Prostate gland (tissue), 2 donors: ENCODE measurements at regions not wholly inside any gene's neighbourhood (a gene's known extent, or its start where the extent isn't known, plus 50 kb on each side); places are given as distances from the start of the nearest gene placed in this dataset.

Source experiments
- DNase-seq: peaks from one replicate; pipeline ENCODE4 v3.0.0-alpha.2; 2019; ENCODE audit warnings: low spot score
- H3K27ac ChIP-seq, 2 donors: fragments of 200-600 bp; sonication (generic); 2 replicates each; pipeline ENCODE4 v1.5.1; 2017 to 2019
- H3K27me3 ChIP-seq: fragments of 200-600 bp; sonication (generic); replicated peaks from 2 replicates; pipeline ENCODE4 v1.5.1; 2019; ENCODE audit not compliant: insufficient read depth
- H3K36me3 ChIP-seq, 2 donors: fragments of 200-600 bp; sonication (generic); 1 replicate in 1 of 2; 2 replicates in 1 of 2; pipeline versions ENCODE4 v1.5.1 to v1.8.1; 2017 to 2019
- H3K4me1 ChIP-seq: fragments of 200-600 bp; sonication (generic); replicated peaks from 2 replicates; pipeline ENCODE4 v1.5.1; 2019
- H3K4me3 ChIP-seq, 2 donors: fragments of 200-600 bp; sonication (generic); 2 replicates each; pipeline ENCODE4 v1.5.1; 2017 to 2019
- H3K9me3 ChIP-seq: fragments of 200-600 bp; sonication (generic); 2 replicates; pipeline ENCODE4 v1.5.1; 2017
- CTCF ChIP-seq, 4 experiments: fragments of 200-600 bp in 2 of 4; fragments of 450-650 bp in 2 of 4; sonication (generic) in 2 of 4; IDR thresholded peaks; 1 replicate in 3 of 4; 2 replicates in 1 of 4; pipeline ENCODE4 v1.5.1; 2016 to 2019; ENCODE audit warnings: antibody characterized with exemption in 4 of 4, mild to moderate bottlenecking in 2 of 4, moderate library complexity in 2 of 4
- POLR2A ChIP-seq: fragments of 450-650 bp; IDR thresholded peaks from one replicate; pipeline ENCODE4 v1.6.1; 2016; ENCODE audit warnings: antibody characterized with exemption, mild to moderate bottlenecking
- POLR2AphosphoS5 ChIP-seq: sonication (generic); formaldehyde crosslinking; IDR thresholded peaks from one replicate; pipeline ENCODE4 v1.6.1; 2017; ENCODE audit warnings: antibody characterized with exemption
- WGBS: methylation state at CpG from one replicate; pipeline ENCODE4 v1.1.5; 2018; 5-methylcytosine and 5-hydroxymethylcytosine counted together
- intact Hi-C: fragments of 100-400 bp; cut with DNase I; formaldehyde crosslinking; loops from one replicate; pipeline ENCODE4 v1.14.2; 2022

- Histone ChIP-seq H3K4me1 (no peaks in the 10 kb centered on the region), H3K27ac (no peak overlapping the region), H3K4me3 (no peak overlapping the region), H3K36me3 (no peaks in the 10 kb centered on the region), H3K27me3 (no peaks in the 10 kb centered on the region), H3K9me3 (no peaks in the 10 kb centered on the region)
- DNase-seq: no peak
- 56% methylated on average over 4 of the region's 4 CpGs for WGBS
- TF ChIP-seq POLR2AphosphoS5 (no peak), CTCF (IDR thresholded peaks at IDR 0.05) (no peak)
- intact Hi-C loops: no loop called here
Observed at GRCh38 chr9:80964374-80964773, 725.0 kb downstream of the TLE1 start.

GRCh38 chr9:80957801-80958200, 731.5 kb downstream of the TLE1 start:
- Histone ChIP-seq H3K36me3 (no peaks in the 10 kb centered on the region), H3K4me3 (no peak overlapping the region), H3K9me3 (no peaks in the 10 kb centered on the region), H3K4me1 (no peaks in the 10 kb centered on the region), H3K27ac (no peak overlapping the region), H3K27me3 (no peaks in the 10 kb centered on the region)
- TF ChIP-seq POLR2AphosphoS5 (no peak), POLR2A (no peak), CTCF (IDR thresholded peaks at IDR 0.05) (no peak)
- WGBS: 73% methylated on average over 3 of the region's 3 CpGs
- intact Hi-C loops: no loop called here
- no peak for DNase-seq

- Histone ChIP-seq H3K27ac (no peak overlapping the region), H3K9me3 (no peaks in the 10 kb centered on the region), H3K4me3 (no peak overlapping the region), H3K36me3 (no peaks in the 10 kb centered on the region), H3K27me3 (no peaks in the 10 kb centered on the region), H3K4me1 (no peaks in the 10 kb centered on the region)
- 65% methylated on average over 2 of the region's 2 CpGs for whole genome bisulfite sequencing
- TF ChIP-seq POLR2A (no peak), POLR2AphosphoS5 (no peak), CTCF (IDR thresholded peaks at IDR 0.05) (no peak)
- no peak for DNase-seq
- intact Hi-C loops: no loop called here
Observed at GRCh38 chr9:80954521-80954920, 734.8 kb downstream of the TLE1 start.

GRCh38 chr9:80952363-80952922, 736.9 kb downstream of the TLE1 start:
- 89% methylated on average over 5 of the region's 5 CpGs for WGBS
- Histone ChIP-seq H3K27me3 (no peaks in the 10 kb centered on the region), H3K9me3 (no peaks in the 10 kb centered on the region), H3K4me3 (no peak overlapping the region), H3K36me3 (no peaks in the 10 kb centered on the region), H3K27ac (no peak overlapping the region), H3K4me1 (no peaks in the 10 kb centered on the region)
- DNase-seq: no peak
- intact Hi-C loops: no loop called here
- no peak for TF ChIP-seq CTCF (IDR thresholded peaks at IDR 0.05)
- TF ChIP-seq POLR2A: no peak
- no peak for TF ChIP-seq POLR2AphosphoS5

DNA sequence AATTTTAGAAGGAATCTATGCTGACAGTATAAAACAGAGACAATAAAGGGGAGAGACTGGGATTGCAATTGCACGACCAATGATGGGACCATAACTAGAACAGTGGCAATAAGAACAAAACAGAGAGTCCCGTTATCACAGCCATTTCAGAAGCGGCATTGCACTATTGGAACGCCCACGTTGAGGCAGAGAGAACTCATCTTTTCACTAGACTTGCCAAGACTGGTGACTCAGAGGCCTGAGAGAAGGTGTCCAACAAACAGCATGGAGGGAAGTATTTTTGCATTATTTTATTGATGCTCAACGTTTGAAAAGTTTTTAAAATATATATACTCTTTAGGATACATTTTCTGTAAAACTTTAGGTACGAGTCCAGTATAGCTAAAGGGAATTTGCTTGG, 737.7 kb downstream of the TLE1 start:
- TF ChIP-seq POLR2A (no peak), POLR2AphosphoS5 (no peak), CTCF (IDR thresholded peaks at IDR 0.05) (no peak)
- Histone ChIP-seq H3K36me3 (no peaks in the 10 kb centered on the region), H3K4me1 (no peaks in the 10 kb centered on the region), H3K27me3 (no peaks in the 10 kb centered on the region), H3K27ac (no peak overlapping the region), H3K4me3 (no peak overlapping the region), H3K9me3 (no peaks in the 10 kb centered on the region)
- intact Hi-C loops: no loop called here
- WGBS: 71% methylated on average over 7 of the region's 7 CpGs
- no peak for DNase-seq
